ENCODE measurements at regions not wholly inside any gene's neighbourhood (a gene's known extent, or its start where the extent isn't known, plus 50 kb on each side); places are given as distances from the start of the nearest gene placed in this dataset.

- H3K4me3 Mint-ChIP-seq: no peak overlapping the region
- peaks cover 12% of the 10 kb centered on the region for H3K9me3 Mint-ChIP-seq
- POLR2A ChIA-PET: no interaction called here
- no peaks in the 10 kb centered on the region; the same call in 1 of the 2 replicates for H3K27me3 Mint-ChIP-seq (ENCODE audit: low read depth)
- no peak for ATAC-seq
- CTCF ChIA-PET: no interaction called here
- H3K4me1 Mint-ChIP-seq: peaks cover 30% of the 10 kb centered on the region
- TF ChIP-seq AFF4 (CRISPR knock-in tag; IDR thresholded peaks at IDR 0.05; ENCODE audit: borderline replicate concordance) (no peak), SMAD3 (CRISPR knock-in tag; IDR thresholded peaks at IDR 0.05; ENCODE audit: borderline replicate concordance) (no peak), HMGA2 (CRISPR knock-in tag; IDR thresholded peaks at IDR 0.05) (no peak), ZNF512 (CRISPR knock-in tag; IDR thresholded peaks at IDR 0.05; ENCODE audit: borderline replicate concordance) (no peak), TEAD4 (CRISPR knock-in tag; IDR thresholded peaks at IDR 0.05) (no peak), ERG (CRISPR knock-in tag; IDR thresholded peaks at IDR 0.05) (no peak), SP1 (CRISPR knock-in tag; conservative IDR thresholded peaks at IDR 0.05) (no peak), ELF4 (CRISPR knock-in tag; IDR thresholded peaks at IDR 0.05; ENCODE audit: low read depth) (no peak), ZSCAN18 (CRISPR knock-in tag; IDR thresholded peaks at IDR 0.05) (no peak), GABPB1 (CRISPR knock-in tag; IDR thresholded peaks at IDR 0.05) (no peak), E2F4 (CRISPR knock-in tag; IDR thresholded peaks at IDR 0.05; ENCODE audit: borderline replicate concordance, low read depth) (no peak), ARID4B (CRISPR knock-in tag; IDR thresholded peaks at IDR 0.05; ENCODE audit: borderline replicate concordance) (no peak), ESRRA (CRISPR knock-in tag; IDR thresholded peaks at IDR 0.05; ENCODE audit: borderline replicate concordance) (no peak), NR1H2 (CRISPR knock-in tag; IDR thresholded peaks at IDR 0.05) (no peak), FOXP4 (CRISPR knock-in tag; IDR thresholded peaks at IDR 0.05) (no peak), STAT6 (CRISPR knock-in tag; conservative IDR thresholded peaks at IDR 0.05; ENCODE audit: low read depth) (no peak)
- no peak overlapping the region for H3K27ac Mint-ChIP-seq
- H3K36me3 Mint-ChIP-seq: no peaks in the 10 kb centered on the region; the same call in 1 of the 2 replicates
- DNase-seq (ENCODE audit: low spot score): no peak
Observed at GRCh38 chr10:120392671-120393079, 64.4 kb upstream of the PLPP4 start.
